ENCODE measurements at regions not wholly inside any gene's neighbourhood (a gene's known extent, or its start where the extent isn't known, plus 50 kb on each side); places are given as distances from the start of the nearest gene placed in this dataset.

GRCh38 chr13:76210262-76210661 lies 574.1 kb downstream of the LMO7 start:
- no peak for DNase-seq (ENCODE audit: low spot score)

GRCh38 chr13:76198568-76199163 lies 562.5 kb downstream of the LMO7 start:
- DNase-seq (ENCODE audit: low spot score): no peak

GRCh38 chr13:76189882-76190519 lies 553.9 kb downstream of the LMO7 start:
- DNase-seq (ENCODE audit: low spot score): no peak

- no peak for DNase-seq (ENCODE audit: low spot score)
These were observed 540.0 kb downstream of the LMO7 start for GRCh38 chr13:76175961-76176725.

- no peak for DNase-seq (ENCODE audit: low spot score)
These were observed 532.5 kb downstream of the LMO7 start for GRCh38 chr13:76168661-76169060.

- DNase-seq (ENCODE audit: low spot score): no peak
These were observed 528.2 kb downstream of the LMO7 start for GRCh38 chr13:76164290-76164689.

- DNase-seq (ENCODE audit: low spot score): no peak
These were observed 527.6 kb downstream of the LMO7 start for GRCh38 chr13:76163761-76164160.

GRCh38 chr13:76160961-76161925 lies 525.1 kb downstream of the LMO7 start:
- no peak for DNase-seq (ENCODE audit: low spot score)

- DNase-seq (ENCODE audit: low spot score): no peak
These were observed 524.4 kb downstream of the LMO7 start for GRCh38 chr13:76160506-76160905.

GRCh38 chr13:76157926-76158325 lies 521.8 kb downstream of the LMO7 start:
- DNase-seq (ENCODE audit: low spot score): no peak

GRCh38 chr13:76153239-76153638 lies 517.1 kb downstream of the LMO7 start:
- no peak for DNase-seq (ENCODE audit: low spot score)

GRCh38 chr13:76148926-76149325 lies 512.8 kb downstream of the LMO7 start:
- DNase-seq (ENCODE audit: low spot score): no peak

GRCh38 chr13:76148374-76148773 lies 512.2 kb downstream of the LMO7 start:
- DNase-seq (ENCODE audit: low spot score): no peak

- DNase-seq (ENCODE audit: low spot score): no peak
These were observed 496.4 kb downstream of the LMO7 start for GRCh38 chr13:76132532-76132931.

GRCh38 chr13:76131551-76131950 lies 495.4 kb downstream of the LMO7 start:
- no peak for DNase-seq (ENCODE audit: low spot score)

GRCh38 chr13:76129305-76130000 lies 493.3 kb downstream of the LMO7 start:
- no peak for DNase-seq (ENCODE audit: low spot score)

GRCh38 chr13:76127922-76128321 lies 491.8 kb downstream of the LMO7 start:
- no peak for DNase-seq (ENCODE audit: low spot score)

GRCh38 chr13:76123548-76123947 lies 487.4 kb downstream of the LMO7 start:
- no peak for DNase-seq (ENCODE audit: low spot score)

GRCh38 chr13:76116751-76117360 lies 480.7 kb downstream of the LMO7 start:
- DNase-seq (ENCODE audit: low spot score): no peak

- DNase-seq (ENCODE audit: low spot score): no peak
These were observed 470.6 kb downstream of the LMO7 start for GRCh38 chr13:76106763-76107162.

- DNase-seq (ENCODE audit: low spot score): no peak
These were observed 458.5 kb downstream of the LMO7 start for GRCh38 chr13:76094645-76095044.

Data from NAMALWA (cell line).